ENCODE measurements at regions not wholly inside any gene's neighbourhood (a gene's known extent, or its start where the extent isn't known, plus 50 kb on each side); places are given as distances from the start of the nearest gene placed in this dataset.
"Not testable (repeated sequence)": the region's sequence is repeated elsewhere in the genome, so short reads cannot be mapped to it uniquely, and the experiment has no call there.

GRCh38 chr5:85340790-85341189, 956.1 kb upstream of the EDIL3 start:
- intact Hi-C loops (cut with micrococcal nuclease) = no loop called here
- no peak for ATAC-seq
- DNase-seq = no peak

DNA sequence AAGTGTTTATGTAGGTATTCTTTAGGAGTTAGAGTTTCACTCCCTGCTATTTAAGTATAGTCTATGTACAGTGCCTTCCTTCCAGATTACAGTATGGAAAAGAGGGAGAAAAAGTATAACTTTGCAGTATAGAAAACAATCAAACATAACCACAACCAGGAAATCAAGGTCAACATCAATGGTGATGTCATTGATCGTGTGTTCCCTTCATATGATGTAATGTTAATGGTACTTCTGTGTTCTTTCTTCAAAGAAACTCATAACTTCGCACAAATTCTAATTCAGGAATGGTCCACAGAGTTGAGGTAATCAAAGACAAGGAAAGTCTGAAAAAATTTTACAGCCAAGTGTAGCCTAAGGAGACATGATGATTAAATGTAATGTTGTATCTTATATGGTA, 961.1 kb upstream of the EDIL3 start:
- intact Hi-C loops (cut with micrococcal nuclease) = no loop called here
- ATAC-seq (no peak), DNase-seq (no peak)

GRCh38 chr5:85357309-85357708, 972.6 kb upstream of the EDIL3 start:
- ATAC-seq = no peak
- no peak for DNase-seq
- intact Hi-C loops (cut with micrococcal nuclease) = no loop called here

- intact Hi-C loops (cut with micrococcal nuclease) = no loop called here
- no peak for DNase-seq
Observed at GRCh38 chr5:85375525-85375924, 990.8 kb upstream of the EDIL3 start.

DNA sequence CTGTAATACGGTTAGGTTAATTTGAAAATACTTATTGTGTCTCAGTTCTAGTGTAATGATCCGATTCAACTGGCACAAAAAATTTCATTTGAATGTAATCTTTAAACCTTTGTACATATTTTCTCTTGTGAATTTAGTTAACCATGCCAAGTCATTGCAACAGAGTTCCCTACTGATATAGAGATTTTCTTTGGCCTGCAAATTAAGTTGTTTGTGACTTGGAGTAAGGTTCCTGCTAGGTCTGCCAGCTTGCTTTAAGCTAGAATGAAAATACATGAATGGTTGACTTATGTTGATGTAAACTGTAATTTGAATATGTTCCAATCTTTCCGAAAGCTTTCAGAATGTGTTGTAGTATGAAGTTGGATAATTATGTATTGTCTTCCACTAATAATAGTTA, 1004.1 kb upstream of the EDIL3 start:
- intact Hi-C loops (cut with micrococcal nuclease) = no loop called here
- no peak for ATAC-seq

More at GRCh38 chr5:85375525-85375924, 990.8 kb upstream of the EDIL3 start:
- ATAC-seq = no peak

DNA sequence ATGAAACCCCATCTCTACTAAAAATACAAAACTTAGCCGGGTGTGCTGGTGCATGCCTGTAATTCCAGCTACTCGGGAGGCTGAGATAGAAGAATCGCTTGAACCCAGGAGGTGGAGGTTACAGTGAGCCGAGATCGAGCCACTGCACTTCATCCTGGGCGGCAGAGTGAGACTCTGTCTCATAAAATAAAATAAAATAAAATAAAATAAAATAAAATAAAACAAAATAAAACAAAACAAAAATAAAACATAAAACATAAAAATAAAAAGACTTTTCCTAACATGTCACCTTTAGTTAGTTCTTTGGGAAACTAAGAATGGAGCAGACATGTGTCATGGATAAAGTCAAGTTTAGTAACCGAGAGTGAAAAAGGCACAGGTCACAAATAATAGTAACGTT, 1007.6 kb upstream of the EDIL3 start:
- DNase-seq; ATAC-seq; intact Hi-C loops (cut with micrococcal nuclease): not testable (repeated sequence)

More for the DNA sequence above, 1004.1 kb upstream of the EDIL3 start:
- DNase-seq = no peak

DNA sequence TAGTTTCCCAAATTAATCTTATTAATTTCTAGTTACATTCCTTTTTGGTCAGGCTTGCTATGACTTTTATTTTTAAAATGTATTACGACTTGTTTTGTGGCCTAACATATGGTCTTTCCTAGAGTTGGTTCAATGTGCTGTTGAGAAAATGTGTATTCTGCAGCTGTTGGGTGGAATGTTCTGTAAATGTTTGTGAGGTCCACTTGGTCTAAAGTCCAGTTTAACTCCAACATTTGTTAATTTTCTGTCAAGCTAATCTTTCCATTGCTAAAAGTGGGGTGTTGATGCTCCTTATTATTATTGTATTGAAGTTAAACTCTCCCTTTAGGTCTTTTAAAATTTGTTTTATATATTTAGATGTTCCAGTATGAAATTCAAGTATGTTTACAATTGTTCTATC, 1010.8 kb upstream of the EDIL3 start:
- intact Hi-C loops (cut with micrococcal nuclease) = no loop called here
- DNase-seq (no peak), ATAC-seq (no peak)

DNA sequence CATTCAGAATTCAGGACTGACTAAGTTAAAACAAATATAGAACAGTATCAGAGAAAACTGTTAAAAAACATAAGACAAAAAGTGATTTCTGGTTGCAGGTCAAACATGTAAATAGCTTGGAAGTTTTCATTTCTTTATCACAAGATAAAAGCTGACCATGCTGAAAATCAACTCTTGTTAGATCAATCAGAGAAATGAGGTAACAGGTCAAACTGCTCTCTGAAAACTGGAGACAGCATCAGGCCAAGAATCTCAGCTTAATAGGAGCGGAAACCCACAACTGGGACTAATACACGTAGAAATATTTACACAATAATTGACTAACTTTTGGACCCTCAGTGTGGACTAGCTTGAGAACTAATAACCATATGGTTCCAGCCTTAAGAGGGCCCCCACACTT, 1012.8 kb upstream of the EDIL3 start:
- ATAC-seq = no peak
- intact Hi-C loops (cut with micrococcal nuclease) = no loop called here
- no peak for DNase-seq

DNA sequence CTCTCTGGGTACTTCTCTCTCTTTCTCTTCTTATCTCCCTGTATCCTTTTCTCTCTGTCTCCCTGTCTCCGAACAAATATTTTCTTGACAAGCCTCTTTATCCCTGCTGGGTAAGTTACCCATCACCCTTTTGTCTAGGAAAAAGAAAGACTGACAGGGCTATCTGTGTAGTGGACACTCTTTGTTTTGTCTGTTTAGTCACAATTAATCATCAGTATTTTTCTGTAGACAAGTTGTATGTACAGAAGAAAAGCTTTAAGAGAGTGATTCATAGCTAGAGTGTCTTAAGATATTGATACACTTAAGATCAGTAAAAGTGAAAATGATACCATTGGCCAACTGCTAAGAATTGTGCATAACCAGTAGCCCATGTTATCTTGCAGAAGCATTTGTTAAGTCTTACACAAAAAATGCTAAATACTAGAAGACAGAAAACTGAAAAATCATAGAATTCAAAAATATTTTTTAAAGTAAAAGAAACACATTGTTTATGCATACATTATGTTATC, 1043.8 kb upstream of the EDIL3 start:
- ATAC-seq = no peak
- DNase-seq = no peak
- intact Hi-C loops (cut with micrococcal nuclease) = no loop called here

DNA sequence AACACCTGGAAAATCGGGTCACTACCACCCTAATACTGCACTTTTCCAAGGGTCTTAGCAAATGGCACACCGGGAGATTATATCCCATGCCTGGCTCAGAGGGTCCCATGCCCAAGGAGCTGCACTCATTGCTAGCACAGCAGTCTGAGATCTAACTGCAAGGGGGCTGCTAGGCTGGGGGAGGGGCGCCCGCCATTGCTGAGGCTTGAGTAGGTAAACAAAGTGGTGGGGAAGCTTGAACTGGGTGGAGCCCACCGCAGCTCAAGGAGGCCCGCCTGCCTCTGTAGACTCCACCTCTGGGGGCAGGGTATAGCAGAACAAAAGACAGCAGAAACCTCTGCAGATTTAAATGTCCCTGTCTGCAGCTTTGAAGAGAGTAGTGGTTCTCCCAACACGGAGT, 1047.0 kb upstream of the EDIL3 start:
- ATAC-seq; DNase-seq; intact Hi-C loops (cut with micrococcal nuclease): not testable (repeated sequence)

DNA sequence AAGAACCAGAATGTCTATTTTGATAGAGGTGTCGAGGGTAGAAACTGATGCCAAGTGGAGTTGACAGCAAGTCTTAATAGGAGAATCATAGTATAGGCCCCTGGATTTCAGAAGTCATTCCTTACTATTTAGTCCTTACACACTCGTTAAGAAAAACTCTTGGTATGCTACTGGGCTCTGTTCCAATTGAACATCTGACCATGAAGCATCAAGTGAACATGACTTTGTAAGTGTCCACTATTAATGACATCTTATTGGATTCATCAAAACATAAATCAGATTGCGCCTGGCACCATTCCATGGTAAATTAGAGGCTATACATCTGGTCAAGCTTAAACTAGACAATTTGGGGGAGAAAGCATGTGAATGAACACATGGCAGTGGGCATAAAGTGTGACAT, 1056.5 kb upstream of the EDIL3 start:
- DNase-seq = no peak
- no peak for ATAC-seq
- intact Hi-C loops (cut with micrococcal nuclease) = no loop called here

- intact Hi-C loops (cut with micrococcal nuclease) = no loop called here
- ATAC-seq (no peak), DNase-seq (no peak)
Observed at GRCh38 chr5:85441853-85442252, 1057.2 kb upstream of the EDIL3 start.

DNA sequence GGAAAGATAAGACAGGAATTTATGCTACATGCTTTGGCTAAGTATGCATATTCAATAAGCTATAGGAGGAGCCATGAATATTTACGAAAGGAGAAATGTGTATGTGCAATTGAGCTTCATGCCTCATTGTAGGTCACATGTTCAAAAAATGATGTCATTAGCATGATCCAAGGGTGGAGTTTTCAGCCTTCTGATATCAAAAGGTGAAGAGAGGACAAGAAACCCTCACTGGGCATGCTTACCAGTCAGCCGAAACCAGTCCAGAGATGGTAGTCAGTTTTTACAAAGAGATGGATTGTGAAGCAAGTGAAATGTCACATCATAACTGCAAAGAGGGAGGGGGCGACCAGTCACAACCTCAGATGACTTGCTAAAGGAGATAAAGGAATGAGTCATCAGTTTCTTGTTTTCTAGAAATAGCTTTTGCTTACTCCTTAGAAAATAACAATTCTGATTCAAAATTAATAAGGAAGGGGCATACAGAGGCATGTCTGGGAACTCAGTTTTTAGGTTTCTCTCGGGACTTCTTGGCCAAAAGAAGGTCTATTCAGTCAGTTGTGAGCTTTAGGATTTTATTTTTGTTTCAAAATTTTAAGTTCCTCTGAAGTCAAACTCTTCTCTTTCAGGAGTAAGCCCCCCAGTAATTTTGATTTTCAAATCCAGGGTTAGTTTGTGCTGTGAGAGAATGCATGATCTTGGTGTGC, 1067.8 kb upstream of the EDIL3 start:
- no peak for DNase-seq
- intact Hi-C loops (cut with micrococcal nuclease) = no loop called here
- ATAC-seq = no peak

GRCh38 chr5:85453026-85453349, 1068.3 kb upstream of the EDIL3 start:
- intact Hi-C loops (cut with micrococcal nuclease) = no loop called here
- DNase-seq = no peak
- no peak for ATAC-seq

DNA sequence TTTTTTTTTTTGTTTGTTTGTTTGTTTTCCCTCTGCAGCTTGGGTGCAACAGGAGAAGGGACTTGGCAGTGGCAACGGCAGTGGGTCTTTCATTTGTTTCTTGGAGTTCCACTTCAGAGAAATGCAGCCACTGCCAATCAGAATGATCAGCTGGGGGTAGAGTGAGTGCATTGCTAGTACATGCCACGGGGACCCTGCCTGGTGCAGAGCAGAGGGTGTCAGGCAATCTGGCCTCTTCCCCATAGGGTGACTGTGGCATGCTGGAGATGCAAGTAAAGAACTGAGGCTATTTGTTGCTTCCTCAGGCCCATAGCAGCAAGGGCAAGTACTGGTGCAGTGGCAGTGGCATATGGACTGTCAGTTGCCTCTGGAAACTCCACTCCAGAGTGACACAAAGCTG, 1073.6 kb upstream of the EDIL3 start:
- no peak for DNase-seq
- intact Hi-C loops (cut with micrococcal nuclease) = no loop called here

GRCh38 chr5:85462957-85463356, 1078.3 kb upstream of the EDIL3 start:
- ATAC-seq (no peak), DNase-seq (no peak)
- intact Hi-C loops (cut with micrococcal nuclease) = no loop called here

More for the DNA sequence above, 1073.6 kb upstream of the EDIL3 start:
- no peak for ATAC-seq

GRCh38 chr5:85466423-85466822, 1081.7 kb upstream of the EDIL3 start:
- ATAC-seq = no peak
- no peak for DNase-seq
- intact Hi-C loops (cut with micrococcal nuclease) = no loop called here

GRCh38 chr5:85472749-85473148, 1088.1 kb upstream of the EDIL3 start:
- no peak for ATAC-seq
- DNase-seq = no peak
- intact Hi-C loops (cut with micrococcal nuclease) = no loop called here

- intact Hi-C loops (cut with micrococcal nuclease); ATAC-seq; DNase-seq: not testable (repeated sequence)
Observed at GRCh38 chr5:85475151-85475550, 1090.5 kb upstream of the EDIL3 start.

- intact Hi-C loops (cut with micrococcal nuclease) = no loop called here
- no peak for ATAC-seq
- no peak for DNase-seq
Observed at GRCh38 chr5:85476617-85477016, 1091.9 kb upstream of the EDIL3 start.

GRCh38 chr5:85479849-85480248, 1095.2 kb upstream of the EDIL3 start:
- intact Hi-C loops (cut with micrococcal nuclease) = no loop called here
- ATAC-seq (no peak), DNase-seq (no peak)

Measured in left ventricle myocardium superior (tissue), 1 donor.